Thymus (tissue), 11 donors: ENCODE measurements at regions not wholly inside any gene's neighbourhood (a gene's known extent, or its start where the extent isn't known, plus 50 kb on each side); places are given as distances from the start of the nearest gene placed in this dataset.

ENCODE experiments used
- DNase-seq, 9 donors: peaks; one replicate each; pipeline ENCODE4 v3.0.0-alpha.2; 2013; ENCODE audit warnings: low spot score in 9 of 9, low read depth in 6 of 9, missing footprints in 1 of 9
- H3K27ac ChIP-seq, 2 donors: one replicate each; pipeline ENCODE4 v1.5.1; 2013; ENCODE audit warnings: control low read depth in 1 of 2, low read depth in 1 of 2, low read length in 1 of 2, mild to moderate bottlenecking in 1 of 2, moderate library complexity in 1 of 2
- H3K27me3 ChIP-seq, 2 donors: one replicate each; pipeline ENCODE4 v1.5.1; 2013; ENCODE audit warnings: low read length in 1 of 2; ENCODE audit not compliant: control insufficient read depth in 2 of 2, insufficient read depth in 1 of 2
- H3K36me3 ChIP-seq, 2 donors: one replicate each; pipeline ENCODE4 v1.5.1; 2013; ENCODE audit warnings: low read length in 1 of 2, mild to moderate bottlenecking in 1 of 2, moderate library complexity in 1 of 2; ENCODE audit not compliant: control insufficient read depth in 2 of 2, insufficient read depth in 2 of 2
- H3K4me1 ChIP-seq, 2 donors: one replicate each; pipeline ENCODE4 v1.5.1; 2013; ENCODE audit warnings: low read length in 2 of 2; ENCODE audit not compliant: control insufficient read depth in 2 of 2, insufficient read depth in 2 of 2
- H3K4me3 ChIP-seq, 2 donors: one replicate each; pipeline ENCODE4 v1.5.1; 2013; ENCODE audit warnings: low read length in 2 of 2, control low read depth in 1 of 2, mild to moderate bottlenecking in 1 of 2
- H3K9me3 ChIP-seq, 2 donors: one replicate each; pipeline ENCODE4 v1.5.1; 2013; ENCODE audit warnings: low read length in 1 of 2, mild to moderate bottlenecking in 1 of 2; ENCODE audit not compliant: control insufficient read depth in 2 of 2, insufficient read depth in 1 of 2
- WGBS: extraction: QIAGEN DNeasy Blood & Tissue Kit; methylation state at CpG from one replicate; pipeline ENCODE4 v1.1.7; 2013; 5-methylcytosine and 5-hydroxymethylcytosine counted together
- donor health status: healthy.

GRCh38 chr5:34534523-34535103 lies 121.5 kb upstream of the RAI14 start:
- no peak overlapping the region for H3K4me3 ChIP-seq
- H3K9me3 ChIP-seq, result no peaks in the 10 kb centered on the region
- no peak for DNase-seq
- no peaks in the 10 kb centered on the region for H3K36me3 ChIP-seq
- no peaks in the 10 kb centered on the region for H3K27me3 ChIP-seq
- peaks cover 0 to 5% of the 10 kb centered on the region in 2 donors for H3K4me1 ChIP-seq
- 90% methylated on average over 4 of the region's 4 CpGs for WGBS
- peak overlapping the region in 1 of 2 donors; percentile 71 for H3K27ac ChIP-seq

GRCh38 chr5:34535433-34535832 lies 120.7 kb upstream of the RAI14 start:
- Histone ChIP-seq H3K4me1 (peaks cover 0 to 5% of the 10 kb centered on the region in 2 donors), H3K36me3 (no peaks in the 10 kb centered on the region), H3K27me3 (no peaks in the 10 kb centered on the region), H3K9me3 (no peaks in the 10 kb centered on the region), H3K27ac (no peak overlapping the region), H3K4me3 (no peak overlapping the region)
- DNase-seq, result no peak
- 94% methylated on average over 1 of the region's 1 CpG for WGBS

- Histone ChIP-seq H3K9me3 (no peaks in the 10 kb centered on the region), H3K36me3 (no peaks in the 10 kb centered on the region), H3K27me3 (no peaks in the 10 kb centered on the region), H3K4me1 (peaks cover 0 to 5% of the 10 kb centered on the region in 2 donors), H3K27ac (no peak overlapping the region), H3K4me3 (no peak overlapping the region)
- WGBS, result 73% methylated on average over 2 of the region's 2 CpGs
- no peak for DNase-seq
Measured at GRCh38 chr5:34535944-34536623, 120.0 kb upstream of the RAI14 start.

- H3K27me3 ChIP-seq, result no peaks in the 10 kb centered on the region
- no peaks in the 10 kb centered on the region for H3K9me3 ChIP-seq
- no peaks in the 10 kb centered on the region for H3K36me3 ChIP-seq
- peaks cover 0 to 5% of the 10 kb centered on the region in 2 donors for H3K4me1 ChIP-seq
- no peak overlapping the region for H3K4me3 ChIP-seq
- H3K27ac ChIP-seq, result no peak overlapping the region
- no peak for DNase-seq
Measured at GRCh38 chr5:34536699-34537098, 119.4 kb upstream of the RAI14 start.

GRCh38 chr5:34538026-34538672 lies 118.0 kb upstream of the RAI14 start:
- Histone ChIP-seq H3K36me3 (no peaks in the 10 kb centered on the region), H3K4me3 (no peak overlapping the region), H3K27me3 (no peaks in the 10 kb centered on the region), H3K27ac (no peak overlapping the region), H3K4me1 (no peaks in the 10 kb centered on the region), H3K9me3 (no peaks in the 10 kb centered on the region)
- DNase-seq, result no peak
- 98% methylated on average over 3 of the region's 3 CpGs for WGBS

- WGBS, result 37% methylated on average over 1 of the region's 1 CpG
- Histone ChIP-seq H3K27ac (no peak overlapping the region), H3K4me1 (no peaks in the 10 kb centered on the region), H3K27me3 (no peaks in the 10 kb centered on the region), H3K9me3 (no peaks in the 10 kb centered on the region), H3K4me3 (no peak overlapping the region), H3K36me3 (no peaks in the 10 kb centered on the region)
- DNase-seq, result no peak
Measured at GRCh38 chr5:34539183-34539582, 116.9 kb upstream of the RAI14 start.

- H3K9me3 ChIP-seq, result no peaks in the 10 kb centered on the region
- WGBS, result 98% methylated on average over 4 of the region's 4 CpGs
- no peaks in the 10 kb centered on the region for H3K36me3 ChIP-seq
- no peak overlapping the region for H3K4me3 ChIP-seq
- no peak overlapping the region for H3K27ac ChIP-seq
- no peaks in the 10 kb centered on the region for H3K27me3 ChIP-seq
- DNase-seq, result no peak
- H3K4me1 ChIP-seq, result no peaks in the 10 kb centered on the region
Measured at GRCh38 chr5:34541067-34541466, 115.1 kb upstream of the RAI14 start.

- Histone ChIP-seq H3K27ac (no peak overlapping the region), H3K36me3 (no peaks in the 10 kb centered on the region), H3K9me3 (no peaks in the 10 kb centered on the region), H3K4me3 (no peak overlapping the region), H3K27me3 (no peaks in the 10 kb centered on the region), H3K4me1 (no peaks in the 10 kb centered on the region)
- 89% methylated on average over 1 of the region's 1 CpG for WGBS
- no peak for DNase-seq
Measured at GRCh38 chr5:34542818-34543217, 113.3 kb upstream of the RAI14 start.

GRCh38 chr5:34543687-34544086 lies 112.4 kb upstream of the RAI14 start:
- 48% methylated on average over 1 of the region's 1 CpG for WGBS
- DNase-seq, result no peak
- H3K27ac ChIP-seq, result no peak overlapping the region

More at GRCh38 chr5:34543687-34544086, 112.4 kb upstream of the RAI14 start:
- peaks cover 0 to 1% of the 10 kb centered on the region in 2 donors for H3K9me3 ChIP-seq
- no peak overlapping the region for H3K4me3 ChIP-seq
- H3K4me1 ChIP-seq, result no peaks in the 10 kb centered on the region
- no peaks in the 10 kb centered on the region for H3K27me3 ChIP-seq
- H3K36me3 ChIP-seq, result no peaks in the 10 kb centered on the region
